ENCODE measurements at regions not wholly inside any gene's neighbourhood (a gene's known extent, or its start where the extent isn't known, plus 50 kb on each side); places are given as distances from the start of the nearest gene placed in this dataset.

DNA sequence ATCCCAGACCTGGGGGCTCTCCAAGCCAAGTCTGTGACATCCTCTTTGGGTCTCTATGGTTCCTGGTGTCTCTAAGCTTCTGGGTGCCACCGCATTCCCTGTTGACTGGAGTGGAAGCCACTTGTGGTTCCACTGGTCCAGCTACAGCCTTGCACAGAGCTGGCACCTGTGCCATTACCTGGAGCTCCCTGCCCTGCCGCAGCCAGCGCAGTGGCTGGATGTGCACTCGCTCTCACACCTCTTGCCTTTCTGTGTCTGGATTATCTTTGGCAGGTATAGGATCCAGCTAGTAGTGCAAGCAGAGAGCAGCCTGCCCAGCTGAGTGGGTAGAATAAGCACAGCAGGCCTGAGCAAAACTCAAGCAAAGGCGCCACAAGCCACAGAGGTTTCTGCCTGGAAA, 1635.5 kb downstream of the OTOL1 start:
- Mint-ChIP-seq H3K9me3 (peaks cover 30% of the 10 kb centered on the region), H3K4me3 (no peak overlapping the region), H3K4me1 (ENCODE audit: low read depth) (no peaks in the 10 kb centered on the region), H3K27me3 (ENCODE audit: low read depth) (no peaks in the 10 kb centered on the region), H3K36me3 (ENCODE audit: insufficient read depth) (no peaks in the 10 kb centered on the region)
- ATAC-seq (no peak), DNase-seq (no peak)

GRCh38 chr3:163129287-163129686, 1632.7 kb downstream of the OTOL1 start:
- H3K4me3 Mint-ChIP-seq, result no peak overlapping the region
- H3K36me3 Mint-ChIP-seq (ENCODE audit: insufficient read depth), result no peaks in the 10 kb centered on the region
- DNase-seq, result no peak
- peaks cover 44% of the 10 kb centered on the region for H3K9me3 Mint-ChIP-seq
- ATAC-seq, result no peak
- no peaks in the 10 kb centered on the region for H3K4me1 Mint-ChIP-seq (ENCODE audit: low read depth)
- H3K27me3 Mint-ChIP-seq (ENCODE audit: low read depth), result no peaks in the 10 kb centered on the region

DNA sequence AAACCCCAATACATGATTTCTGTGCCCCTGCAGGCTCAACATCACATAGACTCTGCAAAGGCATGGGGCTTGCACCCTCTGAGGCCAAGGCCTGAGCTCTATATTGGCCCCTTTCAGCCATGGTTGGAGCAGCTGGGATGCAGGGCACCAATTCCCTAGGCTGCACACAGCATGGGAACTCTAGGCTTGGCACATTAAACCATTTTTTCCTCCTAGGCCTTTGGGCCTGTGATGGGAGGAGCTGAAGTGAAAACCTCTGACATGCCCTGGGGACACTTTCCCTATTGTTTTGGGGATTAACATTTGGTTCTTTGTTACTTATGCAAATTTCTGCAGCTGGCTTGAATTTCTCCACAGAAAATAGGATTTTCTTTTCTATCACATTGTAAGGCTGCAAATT, 1629.5 kb downstream of the OTOL1 start:
- ATAC-seq (no peak), DNase-seq (no peak)
- peaks cover 40% of the 10 kb centered on the region for H3K9me3 Mint-ChIP-seq
- H3K4me3 Mint-ChIP-seq, result no peak overlapping the region
- H3K36me3 Mint-ChIP-seq (ENCODE audit: insufficient read depth), result no peaks in the 10 kb centered on the region
- H3K27me3 Mint-ChIP-seq (ENCODE audit: low read depth), result no peaks in the 10 kb centered on the region
- H3K4me1 Mint-ChIP-seq (ENCODE audit: low read depth), result no peaks in the 10 kb centered on the region

All from activated T-cell treated with anti-CD3 and anti-CD28 coated beads, Interleukin-2, amount 50 U/mL, for 4 hours (primary cell).